GM12873 (cell line): ENCODE measurements at regions not wholly inside any gene's neighbourhood (a gene's known extent, or its start where the extent isn't known, plus 50 kb on each side); places are given as distances from the start of the nearest gene placed in this dataset.

Source experiments
- CTCF ChIP-seq: IDR thresholded peaks from 2 replicates; pipeline ENCODE4 v1.5.1; 2012; ENCODE audit warnings: low read depth, mild to moderate bottlenecking, moderate library complexity, low read length, control low read depth; ENCODE audit not compliant: insufficient read depth; ENCODE audit errors: missing control alignments

GRCh38 chr17:79286440-79286839 is 211.8 kb downstream of the ENGASE start:
- TF ChIP-seq CTCF = no peak

GRCh38 chr17:79285973-79286372 is 211.3 kb downstream of the ENGASE start:
- no peak for TF ChIP-seq CTCF

GRCh38 chr17:79282294-79282693 is 207.7 kb downstream of the ENGASE start:
- TF ChIP-seq CTCF = no peak

GRCh38 chr17:79281803-79282202 is 207.2 kb downstream of the ENGASE start:
- TF ChIP-seq CTCF = no peak

- TF ChIP-seq CTCF = no peak
Observed at GRCh38 chr17:79280866-79281572, 206.4 kb downstream of the ENGASE start.

GRCh38 chr17:79280010-79280409 is 205.4 kb downstream of the ENGASE start:
- no peak for TF ChIP-seq CTCF

- TF ChIP-seq CTCF = no peak
Observed at GRCh38 chr17:79279320-79279719, 204.7 kb downstream of the ENGASE start.
